Erythroblast (primary cell): ENCODE measurements at regions not wholly inside any gene's neighbourhood (a gene's known extent, or its start where the extent isn't known, plus 50 kb on each side); places are given as distances from the start of the nearest gene placed in this dataset.

Experiments used
- GATA1 ChIP-seq: IDR thresholded peaks from 2 replicates; pipeline ENCODE4 v1.6.1; 2011; ENCODE audit warnings: low read depth, mild to moderate bottlenecking, control low read depth, low read length, moderate library complexity
- POLR2A ChIP-seq: IDR thresholded peaks from 2 replicates; pipeline ENCODE4 v1.6.1; 2011; ENCODE audit warnings: mild to moderate bottlenecking, low read length

DNA sequence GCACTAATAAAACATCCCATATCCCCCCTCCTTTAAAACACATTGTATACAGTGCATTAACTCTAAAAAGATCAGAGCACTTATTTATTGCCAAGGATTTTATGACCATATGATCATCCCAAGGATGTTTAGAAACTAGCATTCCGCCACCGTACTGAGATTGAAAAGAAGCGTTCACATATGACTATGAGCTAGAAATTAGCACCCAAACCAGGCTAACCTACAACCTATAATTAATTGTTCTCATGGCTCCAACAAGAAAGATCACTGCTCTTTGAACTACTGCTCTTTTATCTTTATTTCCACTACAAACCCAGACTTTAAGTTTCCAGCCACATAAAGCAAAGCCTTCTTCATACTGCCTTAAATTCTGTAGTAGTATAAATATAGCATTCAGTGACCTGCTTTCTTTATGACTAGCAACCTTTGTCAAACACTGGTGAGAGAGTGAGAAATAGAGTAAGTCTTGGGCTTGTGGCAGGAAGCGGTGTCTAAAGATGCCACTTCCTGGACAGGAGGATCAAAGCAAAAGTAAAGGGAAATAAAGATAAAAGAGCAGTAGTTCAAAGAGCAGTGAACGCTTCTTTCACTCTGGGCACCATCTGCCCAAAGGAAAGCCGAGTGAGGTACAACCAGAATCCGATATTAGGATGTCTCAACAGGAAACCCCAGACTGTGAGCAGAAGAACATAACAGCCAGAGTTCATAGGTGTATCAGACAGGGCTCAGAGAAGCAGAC, 151.1 kb upstream of the ERCC6L2 start:
- no peak for TF ChIP-seq POLR2A
- no peak for TF ChIP-seq GATA1
